ENCODE measurements at regions not wholly inside any gene's neighbourhood (a gene's known extent, or its start where the extent isn't known, plus 50 kb on each side); places are given as distances from the start of the nearest gene placed in this dataset.

DNA sequence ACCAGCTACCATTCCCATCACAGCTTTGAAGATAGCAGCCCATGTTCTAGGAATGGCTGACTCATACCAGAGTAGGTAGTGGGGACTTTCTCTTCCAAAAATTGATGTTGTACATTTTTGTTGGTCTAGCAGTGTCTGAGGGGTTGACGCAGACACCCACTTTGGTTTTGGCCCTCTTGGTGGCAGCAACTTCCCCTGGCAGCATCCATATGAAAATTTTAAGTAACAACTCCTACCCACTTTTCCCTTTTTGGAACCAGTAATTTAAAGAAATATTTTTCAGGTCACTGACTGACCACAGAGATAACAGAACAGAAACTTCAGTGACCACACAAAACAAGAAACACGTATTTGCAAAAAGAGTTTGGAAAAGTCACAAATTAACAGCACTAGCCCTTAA is 162.0 kb upstream of the TMCC3 start:
- no peak for TF ChIP-seq EZH2 (IDR thresholded peaks at IDR 0.05; ENCODE audit: borderline replicate concordance, low read depth, low read length, poor library complexity, severe bottlenecking)
- TF ChIP-seq, protein P1, sequence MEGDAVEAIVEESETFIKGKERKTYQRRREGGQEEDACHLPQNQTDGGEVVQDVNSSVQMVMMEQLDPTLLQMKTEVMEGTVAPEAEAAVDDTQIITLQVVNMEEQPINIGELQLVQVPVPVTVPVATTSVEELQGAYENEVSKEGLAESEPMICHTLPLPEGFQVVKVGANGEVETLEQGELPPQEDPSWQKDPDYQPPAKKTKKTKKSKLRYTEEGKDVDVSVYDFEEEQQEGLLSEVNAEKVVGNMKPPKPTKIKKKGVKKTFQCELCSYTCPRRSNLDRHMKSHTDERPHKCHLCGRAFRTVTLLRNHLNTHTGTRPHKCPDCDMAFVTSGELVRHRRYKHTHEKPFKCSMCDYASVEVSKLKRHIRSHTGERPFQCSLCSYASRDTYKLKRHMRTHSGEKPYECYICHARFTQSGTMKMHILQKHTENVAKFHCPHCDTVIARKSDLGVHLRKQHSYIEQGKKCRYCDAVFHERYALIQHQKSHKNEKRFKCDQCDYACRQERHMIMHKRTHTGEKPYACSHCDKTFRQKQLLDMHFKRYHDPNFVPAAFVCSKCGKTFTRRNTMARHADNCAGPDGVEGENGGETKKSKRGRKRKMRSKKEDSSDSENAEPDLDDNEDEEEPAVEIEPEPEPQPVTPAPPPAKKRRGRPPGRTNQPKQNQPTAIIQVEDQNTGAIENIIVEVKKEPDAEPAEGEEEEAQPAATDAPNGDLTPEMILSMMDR (conservative IDR thresholded peaks at IDR 0.05; ENCODE audit: low read depth, low read length), result no peak
- H3K9me3 ChIP-seq (ENCODE audit: low read depth, low read length, poor library complexity, severe bottlenecking), result peaks cover 26% of the 10 kb centered on the region
- H3K4me1 ChIP-seq (ENCODE audit: insufficient read depth, low read length, poor library complexity, severe bottlenecking), result no peaks in the 10 kb centered on the region
- H3K36me3 ChIP-seq (ENCODE audit: insufficient read depth, low read length, poor library complexity, severe bottlenecking), result no peaks in the 10 kb centered on the region
- BruUV-seq (replicated peaks), result no TSS peak
- H3K4me3 ChIP-seq (ENCODE audit: low read depth, low read length, poor library complexity, severe bottlenecking), result no peak overlapping the region
- CTCF ChIA-PET, result no interaction called here
- intact Hi-C loops (cut with micrococcal nuclease; ENCODE audit: unreplicated experiment), result no loop called here
- no peaks in the 10 kb centered on the region for H3K27me3 ChIP-seq (replicated peaks; ENCODE audit: insufficient read depth, low read depth, low read length, poor library complexity)
- POLR2A ChIA-PET (ENCODE audit: low non-redundant PET), result no interaction called here
- no peak for DNase-seq (ENCODE audit: low spot score)
- H3K27ac ChIP-seq (ENCODE audit: low read depth, low read length, poor library complexity, severe bottlenecking), result no peak overlapping the region

DNA sequence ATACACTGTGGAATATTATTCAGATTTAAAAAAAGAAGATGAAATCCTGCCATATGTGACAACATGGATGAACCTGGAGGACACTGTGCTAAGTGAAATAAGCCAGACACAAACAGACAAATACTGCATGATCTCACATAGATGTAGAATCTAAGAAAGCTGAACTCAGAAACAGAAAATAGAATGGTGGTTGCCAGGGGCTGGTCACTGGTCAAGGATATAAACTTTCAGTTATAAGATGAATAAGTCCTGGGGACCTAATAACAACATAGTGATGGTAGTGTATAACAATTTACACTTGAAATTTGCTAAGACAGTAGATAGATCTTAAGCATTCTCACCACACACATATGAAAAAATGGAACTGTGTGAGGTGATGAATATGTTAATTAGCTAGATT is 161.3 kb upstream of the TMCC3 start:
- H3K4me3 ChIP-seq (ENCODE audit: low read depth, low read length, poor library complexity, severe bottlenecking), result no peak overlapping the region
- H3K4me1 ChIP-seq (ENCODE audit: insufficient read depth, low read length, poor library complexity, severe bottlenecking), result no peaks in the 10 kb centered on the region
- no TSS peak for BruUV-seq (replicated peaks)
- TF ChIP-seq, protein P1 (conservative IDR thresholded peaks at IDR 0.05; ENCODE audit: low read depth, low read length), result no peak
- TF ChIP-seq EZH2 (IDR thresholded peaks at IDR 0.05; ENCODE audit: borderline replicate concordance, low read depth, low read length, poor library complexity, severe bottlenecking), result no peak
- CTCF ChIA-PET, result no interaction called here
- H3K27me3 ChIP-seq (replicated peaks; ENCODE audit: insufficient read depth, low read depth, low read length, poor library complexity), result no peaks in the 10 kb centered on the region
- H3K27ac ChIP-seq (ENCODE audit: low read depth, low read length, poor library complexity, severe bottlenecking), result no peak overlapping the region
- POLR2A ChIA-PET (ENCODE audit: low non-redundant PET), result no interaction called here
- intact Hi-C loops (cut with micrococcal nuclease; ENCODE audit: unreplicated experiment), result no loop called here
- peaks cover 26% of the 10 kb centered on the region for H3K9me3 ChIP-seq (ENCODE audit: low read depth, low read length, poor library complexity, severe bottlenecking)
- no peak for DNase-seq (ENCODE audit: low spot score)
- no peaks in the 10 kb centered on the region for H3K36me3 ChIP-seq (ENCODE audit: insufficient read depth, low read length, poor library complexity, severe bottlenecking)

DNA sequence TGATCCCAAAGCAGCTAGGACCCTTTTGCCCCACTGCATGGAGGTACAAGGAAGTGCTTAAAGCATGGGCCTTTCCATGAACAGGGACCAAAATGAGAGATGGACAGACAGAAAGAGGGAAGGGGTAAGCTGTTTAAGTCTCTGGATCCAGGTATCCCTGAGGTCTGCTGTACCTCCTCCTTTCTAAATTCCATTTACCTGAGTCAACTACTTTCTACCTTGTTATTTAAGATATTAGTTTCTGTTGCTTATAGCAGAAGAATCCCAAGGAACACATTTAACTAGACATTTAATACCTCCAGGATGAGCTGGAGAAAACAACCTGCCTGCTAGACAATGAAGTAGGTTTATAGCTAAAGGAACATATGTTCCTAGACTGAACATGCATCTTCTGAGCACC is 157.6 kb upstream of the TMCC3 start:
- Histone ChIP-seq H3K4me1 (ENCODE audit: insufficient read depth, low read length, poor library complexity, severe bottlenecking) (peaks cover 6% of the 10 kb centered on the region), H3K27ac (ENCODE audit: low read depth, low read length, poor library complexity, severe bottlenecking) (no peak overlapping the region), H3K36me3 (ENCODE audit: insufficient read depth, low read length, poor library complexity, severe bottlenecking) (no peaks in the 10 kb centered on the region), H3K4me3 (ENCODE audit: low read depth, low read length, poor library complexity, severe bottlenecking) (no peak overlapping the region), H3K9me3 (ENCODE audit: low read depth, low read length, poor library complexity, severe bottlenecking) (peaks cover 12% of the 10 kb centered on the region), H3K27me3 (replicated peaks; ENCODE audit: insufficient read depth, low read depth, low read length, poor library complexity) (no peaks in the 10 kb centered on the region)
- intact Hi-C loops (cut with micrococcal nuclease; ENCODE audit: unreplicated experiment), result no loop called here
- no peak for DNase-seq (ENCODE audit: low spot score)
- POLR2A ChIA-PET (ENCODE audit: low non-redundant PET), result no interaction called here
- CTCF ChIA-PET, result no interaction called here
- no TSS peak for BruUV-seq (replicated peaks)
- TF ChIP-seq, protein P1 (conservative IDR thresholded peaks at IDR 0.05; ENCODE audit: low read depth, low read length), result no peak
- no peak for TF ChIP-seq EZH2 (IDR thresholded peaks at IDR 0.05; ENCODE audit: borderline replicate concordance, low read depth, low read length, poor library complexity, severe bottlenecking)

Measured in A673 (cell line).